KBM-7 (cell line): ENCODE measurements at regions not wholly inside any gene's neighbourhood (a gene's known extent, or its start where the extent isn't known, plus 50 kb on each side); places are given as distances from the start of the nearest gene placed in this dataset.
"Not testable (repeated sequence)": the region's sequence is repeated elsewhere in the genome, so short reads cannot be mapped to it uniquely, and the experiment has no call there.

Experiments used
- DNase-seq: peaks from one replicate; pipeline ENCODE4 v3.0.0-alpha.2; 2015
- in situ Hi-C: fragments of 300-500 bp; cut with MboI; formaldehyde crosslinking; loops from 2 replicates; pipeline ENCODE4 v1.14.3; 2020; ENCODE audit warnings: low sequenced_read_pairs, low pct_unique_long_range_greater_than_20kb, mixed read lengths

DNA sequence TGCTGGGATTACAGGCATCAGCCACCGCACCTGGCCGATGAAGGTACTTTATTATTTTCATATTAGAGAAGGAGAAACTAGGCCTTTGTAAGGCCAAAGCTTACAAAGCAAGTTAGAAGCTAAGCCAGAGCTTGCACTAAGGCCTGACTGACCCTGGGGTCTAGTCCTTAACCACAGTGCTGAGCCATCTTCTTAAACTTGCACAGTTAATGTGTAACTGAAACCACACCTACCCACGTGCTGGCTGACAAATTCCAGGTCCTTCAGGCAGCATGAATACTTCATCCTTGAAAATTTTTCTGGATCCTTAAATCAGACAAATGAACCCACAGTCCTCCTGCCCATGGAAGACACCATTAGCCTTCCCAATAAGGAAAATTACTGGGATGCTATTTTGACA lies 880.6 kb downstream of the UQCRFS1 start:
- in situ Hi-C loops, result no loop called here
- DNase-seq, result no peak

DNA sequence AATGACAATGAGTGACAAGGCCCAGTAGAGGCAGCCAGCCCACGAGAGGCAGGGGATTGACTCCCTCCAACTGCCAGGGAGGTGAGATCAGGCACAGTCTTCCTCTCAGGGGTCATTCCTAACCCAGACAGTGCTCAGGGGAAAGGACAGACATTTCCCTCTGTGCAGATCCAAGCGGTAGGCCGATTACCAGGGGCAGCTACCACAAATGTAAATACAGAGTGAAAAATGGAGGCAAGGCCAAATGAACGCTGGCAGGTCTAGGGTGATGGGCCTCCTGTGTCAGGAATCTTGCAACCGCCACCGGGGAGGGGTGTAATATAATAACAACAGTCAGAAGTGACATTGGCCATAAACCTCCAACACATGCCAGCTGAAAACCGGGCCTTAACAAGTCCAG lies 881.4 kb downstream of the UQCRFS1 start:
- in situ Hi-C loops, result no loop called here
- no peak for DNase-seq

DNA sequence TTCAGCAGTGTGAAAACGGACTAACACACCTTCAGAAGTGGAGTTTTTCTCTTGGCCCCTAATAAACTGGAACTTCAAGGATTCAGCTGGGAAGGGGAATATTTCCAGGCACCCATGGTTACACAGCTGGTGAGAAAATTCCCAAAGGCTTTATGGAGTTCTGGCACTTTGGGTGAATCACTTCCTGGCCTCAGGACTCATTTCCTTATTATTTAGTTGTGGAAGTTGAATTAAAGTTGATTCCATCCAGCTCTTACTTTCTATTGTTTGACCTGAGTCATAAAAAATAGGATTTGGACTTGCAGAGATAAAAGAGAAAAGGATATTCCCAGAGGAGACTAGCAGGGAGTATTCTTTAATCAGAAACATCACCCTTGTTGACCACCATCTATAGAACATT lies 882.1 kb downstream of the UQCRFS1 start:
- DNase-seq, result no peak
- in situ Hi-C loops, result no loop called here

DNA sequence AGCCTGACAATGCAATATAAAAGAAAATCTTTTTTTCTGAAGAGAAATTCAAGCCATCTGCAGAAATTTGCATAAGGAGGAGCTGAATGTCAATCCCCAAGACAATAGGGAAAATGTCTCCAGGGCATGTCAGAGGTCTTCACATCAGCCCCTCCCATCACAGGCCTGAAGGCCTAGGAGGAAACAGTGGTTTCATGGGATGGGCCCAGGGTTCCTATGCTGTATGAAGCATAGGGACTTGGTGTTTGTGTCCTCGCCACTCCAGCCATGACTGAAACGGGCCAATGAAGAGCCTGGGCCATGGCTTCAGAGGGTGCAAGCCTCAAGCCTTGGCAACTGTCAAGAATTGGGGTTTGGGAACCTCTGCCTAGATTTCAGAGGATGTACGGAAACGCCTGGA lies 883.5 kb downstream of the UQCRFS1 start:
- in situ Hi-C loops, result no loop called here
- no peak for DNase-seq

DNA sequence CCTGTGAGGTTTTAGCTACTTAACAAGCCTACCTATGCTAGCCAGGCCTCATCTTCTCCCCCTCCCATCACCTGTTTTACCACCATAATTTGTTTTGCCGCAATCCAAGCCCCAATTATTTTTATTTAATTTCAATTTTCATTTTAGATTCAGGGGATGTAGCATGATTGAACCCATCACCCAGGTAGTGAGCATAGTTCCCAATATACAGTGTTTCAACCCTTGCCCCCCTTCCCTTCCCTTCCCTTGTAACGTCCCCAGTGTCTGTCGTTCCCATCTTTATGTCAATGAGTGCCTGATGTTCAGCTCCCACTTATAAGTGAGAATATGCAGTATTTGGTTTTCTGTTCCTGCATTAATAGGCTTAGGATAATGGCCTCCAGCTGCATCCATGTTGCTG lies 885.0 kb downstream of the UQCRFS1 start:
- in situ Hi-C loops, result no loop called here
- DNase-seq, result no peak

DNA sequence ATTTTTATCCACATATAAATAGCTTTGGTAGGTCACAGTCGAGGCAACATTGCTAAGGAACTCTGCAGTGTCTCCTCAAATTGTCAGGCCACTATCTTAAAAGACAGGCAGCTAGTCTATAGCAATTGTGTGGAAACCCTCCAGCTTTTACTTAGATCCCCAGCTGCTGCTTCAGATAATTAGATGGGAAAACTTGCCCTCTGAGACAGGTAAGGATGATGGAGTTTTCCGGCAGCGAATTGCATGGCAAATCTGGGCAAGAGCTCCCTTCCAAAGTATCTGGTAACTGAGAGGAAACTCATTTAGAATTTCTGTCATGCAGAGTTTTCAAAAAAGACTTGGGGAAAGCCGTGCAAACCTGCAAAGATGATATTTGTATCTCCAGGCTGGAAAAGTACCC lies 886.2 kb downstream of the UQCRFS1 start:
- DNase-seq, result no peak
- in situ Hi-C loops, result no loop called here

DNA sequence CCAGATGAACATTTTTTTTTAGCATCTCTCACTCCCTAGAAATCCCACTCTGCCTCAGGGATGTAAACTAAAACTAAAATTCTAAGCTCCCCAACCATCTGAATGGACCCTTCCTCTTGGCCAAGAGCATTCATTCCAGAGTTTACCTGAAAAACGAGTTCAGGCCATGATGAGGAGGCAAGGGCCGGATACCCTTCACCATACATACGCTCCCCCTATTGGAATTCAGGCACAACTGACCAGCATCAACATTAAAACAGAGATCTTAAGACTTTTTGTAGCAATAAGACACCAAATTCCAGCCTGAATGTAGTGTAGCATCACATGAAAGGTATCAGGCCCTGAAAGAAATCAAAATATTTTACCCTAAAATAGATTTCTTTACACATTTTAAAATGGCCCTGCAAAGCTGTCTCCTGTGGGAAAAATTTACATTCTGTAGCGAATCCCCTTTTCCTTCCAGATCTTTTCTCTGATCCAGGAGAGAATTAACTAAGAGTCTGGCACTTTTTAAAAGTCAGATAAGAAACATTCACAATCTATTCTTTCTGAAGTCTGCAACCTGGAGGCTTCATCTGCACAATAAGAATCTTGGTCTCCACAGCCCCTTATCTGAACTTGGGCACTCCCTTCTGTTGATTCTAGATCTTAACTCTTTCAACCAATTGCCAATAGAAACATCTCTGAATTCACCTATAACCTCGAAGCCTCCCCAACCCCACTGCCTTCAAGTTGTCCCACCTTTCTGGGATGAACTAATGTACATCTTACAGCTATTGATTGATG lies 888.5 kb downstream of the UQCRFS1 start:
- in situ Hi-C loops, result no loop called here
- DNase-seq, result no peak

DNA sequence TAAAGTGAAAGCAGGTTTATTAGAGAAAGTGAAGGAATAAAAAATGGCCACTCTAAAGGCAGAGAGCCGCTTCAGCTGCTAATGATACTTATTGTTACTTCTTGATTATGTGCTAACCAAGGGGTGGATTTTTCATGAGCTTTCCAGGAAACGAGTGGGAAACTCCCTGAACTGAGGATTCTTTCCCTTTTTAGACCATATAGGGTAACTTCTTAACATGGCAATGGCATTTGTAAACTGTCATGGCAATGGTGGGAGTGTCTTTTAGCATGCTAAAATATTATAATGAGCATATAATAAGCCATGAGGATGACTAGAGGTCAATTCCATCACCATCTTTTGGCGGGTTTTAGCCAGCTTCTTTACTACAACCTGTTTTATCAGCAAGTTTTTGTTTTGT lies 890.0 kb downstream of the UQCRFS1 start:
- in situ Hi-C loops, result no loop called here
- DNase-seq, result no peak

DNA sequence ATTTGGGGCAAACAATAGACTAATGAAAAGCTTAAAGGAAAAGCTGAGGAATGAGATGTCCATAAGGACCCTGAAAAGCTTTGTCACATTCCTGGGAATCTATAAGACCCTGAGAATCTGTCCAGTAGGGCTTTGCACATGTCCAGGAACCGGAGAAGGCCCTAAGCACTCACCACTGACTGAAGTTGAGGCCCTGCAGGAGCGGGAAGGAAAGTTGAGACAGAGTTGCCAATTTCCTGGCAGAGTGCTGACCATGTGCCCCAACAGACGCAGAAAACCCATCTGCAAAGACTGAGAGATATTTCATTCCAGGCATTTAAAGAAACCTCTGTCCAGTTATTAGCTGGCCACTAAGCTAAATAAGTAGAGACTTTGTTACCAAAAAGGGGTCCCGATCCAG lies 890.5 kb downstream of the UQCRFS1 start:
- in situ Hi-C loops, result no loop called here

DNA sequence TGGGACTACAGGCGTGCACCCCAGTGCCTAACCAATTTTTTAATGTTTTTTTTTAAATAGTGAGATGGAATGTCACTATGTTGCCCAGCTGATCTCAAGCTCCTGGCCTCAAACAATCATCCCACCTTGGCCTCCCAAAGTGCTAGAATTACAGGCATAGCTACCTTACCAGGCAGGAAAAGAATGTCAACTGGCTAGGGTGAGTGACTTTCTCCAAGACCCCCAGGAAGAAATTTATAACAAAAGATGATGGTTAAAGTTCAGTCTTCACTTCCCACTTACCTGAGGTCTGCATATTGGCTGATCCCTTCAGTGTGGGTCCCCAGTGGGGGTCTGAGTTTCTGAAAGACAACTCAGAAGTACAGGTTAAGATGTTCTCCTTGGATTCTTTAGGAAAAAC lies 893.0 kb downstream of the UQCRFS1 start:
- in situ Hi-C loops, result no loop called here

More for the DNA sequence above, 890.5 kb downstream of the UQCRFS1 start:
- no peak for DNase-seq

DNA sequence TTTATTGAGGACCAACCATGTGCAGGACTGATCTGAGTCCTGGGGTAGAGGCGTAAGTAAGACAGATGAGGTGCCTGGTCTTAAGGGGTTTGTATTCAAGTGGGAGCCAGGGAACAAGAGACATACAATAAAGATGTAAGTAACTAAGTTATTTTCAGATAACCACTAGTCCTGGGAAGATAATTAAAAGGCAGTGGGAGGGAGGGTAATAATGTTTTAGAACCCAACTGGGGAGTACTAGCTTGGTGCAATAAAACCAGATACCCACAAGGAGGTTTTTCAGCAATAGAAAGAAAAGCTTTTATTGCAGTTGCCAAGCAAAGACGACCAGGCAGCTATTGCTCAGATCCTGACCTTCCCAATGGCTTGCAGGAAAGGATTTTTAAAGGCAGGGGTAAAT lies 893.7 kb downstream of the UQCRFS1 start:
- in situ Hi-C loops, result no loop called here
- no peak for DNase-seq

More for the DNA sequence above, 893.0 kb downstream of the UQCRFS1 start:
- no peak for DNase-seq

DNA sequence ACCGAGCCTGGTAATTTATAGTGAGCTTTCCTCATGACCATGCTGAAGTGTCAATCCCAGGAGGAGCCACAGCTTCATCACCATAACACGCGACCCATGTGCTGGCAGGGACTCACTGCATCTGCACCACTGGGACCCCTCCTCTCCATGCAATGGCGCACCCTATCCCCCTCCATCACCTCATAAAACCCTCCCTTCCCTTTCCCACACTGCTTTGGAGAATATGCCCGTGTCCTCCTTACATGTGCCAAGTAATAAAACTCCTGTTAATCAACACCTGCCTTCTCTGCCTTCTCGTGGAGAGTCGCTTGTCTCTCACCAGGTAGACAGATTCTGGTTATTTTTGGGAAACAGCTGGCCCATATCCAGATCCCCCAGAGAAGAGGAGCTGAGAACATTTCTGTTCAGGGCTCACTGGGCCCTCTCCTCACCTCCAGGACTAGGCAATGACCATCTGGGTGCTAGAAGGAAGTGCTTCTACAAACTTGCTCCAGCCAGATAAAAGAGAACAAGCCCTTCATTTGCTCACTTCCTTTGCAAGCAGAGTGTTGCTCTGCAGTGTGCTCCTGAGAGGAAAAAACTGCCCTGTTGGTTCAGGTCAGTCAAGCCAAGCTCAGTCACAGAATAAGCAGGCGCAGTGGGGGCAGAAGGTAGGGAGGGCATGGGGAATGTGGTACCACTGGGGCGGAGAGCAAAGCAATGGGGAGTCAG lies 894.3 kb downstream of the UQCRFS1 start:
- in situ Hi-C loops, result no loop called here
- no peak for DNase-seq

DNA sequence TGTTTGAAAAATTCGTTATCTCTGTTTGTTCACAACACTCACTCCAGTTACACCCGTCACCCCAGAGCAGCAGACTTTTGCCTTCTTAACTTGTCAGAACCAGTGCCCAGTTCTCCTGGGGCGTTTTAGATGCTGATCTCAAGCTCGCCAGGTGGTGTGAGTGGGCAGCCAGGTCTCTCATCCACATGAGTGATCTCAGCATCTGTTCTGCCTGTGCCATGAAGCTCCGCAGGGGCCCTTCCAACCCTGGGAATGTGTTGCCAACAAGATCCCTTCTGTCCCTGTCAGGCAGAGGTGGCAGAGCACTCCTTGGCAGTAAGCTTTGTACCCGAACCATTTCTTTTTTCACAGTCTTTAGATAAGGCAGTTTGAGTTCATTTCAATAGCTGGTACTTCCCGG lies 896.5 kb downstream of the UQCRFS1 start:
- no peak for DNase-seq
- in situ Hi-C loops, result no loop called here

DNA sequence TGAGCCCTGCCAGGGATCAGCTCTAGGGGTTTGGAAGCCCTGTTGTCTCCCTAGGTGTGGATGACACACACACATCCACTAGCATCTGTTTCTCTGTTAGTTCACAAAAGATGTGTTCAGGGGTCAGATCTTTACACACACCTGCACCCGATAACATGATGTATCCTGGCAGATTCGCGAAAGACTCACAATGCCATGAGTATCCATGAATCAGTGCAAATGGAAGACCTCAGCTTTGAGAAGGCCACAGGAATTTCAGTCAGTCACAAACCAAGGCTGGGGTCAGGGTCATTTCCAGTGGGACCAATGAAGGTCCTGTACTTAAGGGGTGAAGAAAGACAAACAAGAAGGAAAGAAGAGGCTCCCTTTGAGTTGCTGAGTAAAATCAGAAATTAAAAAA lies 898.2 kb downstream of the UQCRFS1 start:
- in situ Hi-C loops, result no loop called here
- DNase-seq, result no peak

DNA sequence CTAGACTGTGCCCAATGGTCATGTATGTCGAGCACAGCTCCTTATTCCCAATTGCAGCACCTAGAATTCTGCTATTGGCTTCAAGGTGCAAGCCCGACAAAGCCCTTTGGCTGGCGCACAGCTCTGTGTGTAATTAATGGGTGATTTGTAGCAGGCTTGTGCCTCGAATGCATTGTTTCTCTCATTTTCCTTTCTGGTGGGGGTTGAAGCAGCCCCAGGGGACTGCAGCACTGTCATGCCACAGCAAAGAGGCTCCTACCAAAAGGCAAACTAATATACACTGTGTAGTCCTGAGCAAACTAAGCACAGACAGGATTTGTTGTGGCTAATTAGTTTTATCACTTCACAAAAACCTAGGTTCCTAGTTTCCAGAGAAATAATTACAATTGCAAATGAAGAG lies 898.7 kb downstream of the UQCRFS1 start:
- in situ Hi-C loops, result no loop called here
- no peak for DNase-seq

DNA sequence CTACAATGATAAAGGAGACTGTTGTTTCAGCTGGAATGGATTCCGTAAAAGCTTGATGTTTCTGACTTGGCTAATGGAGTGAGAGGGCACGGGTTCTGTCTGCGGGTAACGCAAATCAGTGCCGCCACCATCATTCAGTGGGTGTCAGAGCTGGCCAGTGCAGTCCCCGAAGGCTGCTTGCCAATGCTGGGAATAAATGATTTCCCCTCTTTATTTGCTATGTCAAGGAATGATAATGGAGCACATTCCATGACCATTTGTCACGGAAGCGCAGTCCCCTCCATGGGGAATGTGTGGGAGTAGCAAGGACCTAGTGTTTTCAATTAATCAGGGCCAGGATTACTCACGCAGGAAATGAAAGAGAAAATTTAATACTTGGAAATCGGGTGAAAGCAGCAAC lies 899.3 kb downstream of the UQCRFS1 start:
- in situ Hi-C loops, result no loop called here
- no peak for DNase-seq

DNA sequence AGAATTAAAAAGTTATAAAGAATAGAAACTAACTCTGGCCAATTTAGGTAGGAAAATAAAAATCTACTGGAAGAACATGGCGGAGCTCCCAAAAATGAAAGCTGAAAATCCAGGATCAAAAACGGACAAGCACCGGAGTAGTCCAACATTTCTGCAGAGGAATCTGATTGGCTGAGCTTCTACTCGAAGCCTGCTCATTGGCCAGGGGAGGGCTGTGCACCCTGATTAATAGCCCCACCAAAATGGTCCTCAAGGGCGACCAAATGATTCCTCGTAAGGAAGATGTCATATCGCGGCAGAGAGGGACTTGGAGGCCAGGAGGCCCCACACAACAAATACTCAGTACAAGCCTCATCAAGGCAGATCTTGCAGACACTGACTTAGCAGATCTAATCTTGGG lies 900.7 kb downstream of the UQCRFS1 start:
- in situ Hi-C loops, result no loop called here
- DNase-seq, result no peak

DNA sequence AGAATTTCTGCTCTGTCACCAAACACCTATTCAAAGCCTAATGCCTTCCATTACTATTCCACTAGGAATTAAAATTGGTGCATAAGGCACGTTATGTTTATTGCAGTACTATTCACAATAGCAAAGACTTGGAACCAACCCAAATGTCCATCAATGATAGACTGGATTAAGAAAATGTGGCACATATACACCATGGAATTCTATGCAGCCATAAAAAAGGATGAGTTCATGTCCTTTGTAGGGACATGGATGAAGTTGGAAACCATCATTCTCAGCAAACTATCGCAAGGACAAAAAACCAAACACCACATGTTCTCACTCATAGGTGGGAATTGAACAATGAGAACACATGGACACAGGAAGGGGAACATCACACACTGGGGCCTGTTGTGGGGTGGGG lies 902.1 kb downstream of the UQCRFS1 start:
- in situ Hi-C loops, DNase-seq: not testable (repeated sequence)

DNA sequence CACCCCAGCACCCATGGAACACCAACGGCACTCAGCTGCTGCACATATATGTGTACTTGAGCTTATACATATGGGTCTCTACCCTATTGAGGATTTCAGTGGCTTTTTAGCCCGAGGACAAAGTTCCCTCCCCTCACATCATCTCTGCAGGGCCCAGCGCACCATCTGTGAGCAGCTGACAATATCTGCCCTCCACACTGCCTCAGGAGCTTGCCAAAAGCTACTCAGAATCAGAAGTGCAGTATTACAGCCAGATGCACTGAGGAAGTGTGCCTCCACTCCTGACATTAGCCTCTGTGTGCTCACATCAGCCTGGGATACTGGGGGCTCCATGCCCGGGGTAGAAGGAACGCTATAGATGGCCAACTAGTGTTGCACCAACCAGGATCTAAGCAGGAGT lies 903.9 kb downstream of the UQCRFS1 start:
- DNase-seq, result no peak
- in situ Hi-C loops, result no loop called here

DNA sequence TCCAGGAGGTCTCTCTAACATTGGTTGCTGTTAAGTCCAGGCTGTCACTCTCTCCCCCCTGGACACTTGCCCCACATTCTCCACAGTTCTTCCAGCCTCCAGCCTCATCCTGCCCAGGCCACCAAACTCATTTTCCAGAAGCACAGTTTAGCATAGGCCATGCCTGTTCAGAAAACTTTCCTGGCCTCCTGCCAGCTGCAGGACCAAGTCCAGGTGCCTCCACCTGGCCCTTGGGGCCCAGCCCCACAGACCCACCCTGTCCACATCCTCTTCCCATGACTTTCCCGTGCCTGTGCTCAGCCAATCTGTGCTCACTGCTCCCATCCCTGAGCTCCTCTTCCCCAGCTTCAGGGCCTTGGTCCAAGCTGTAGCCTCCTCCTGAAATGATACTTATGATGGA lies 905.0 kb downstream of the UQCRFS1 start:
- no peak for DNase-seq
- in situ Hi-C loops, result no loop called here

DNA sequence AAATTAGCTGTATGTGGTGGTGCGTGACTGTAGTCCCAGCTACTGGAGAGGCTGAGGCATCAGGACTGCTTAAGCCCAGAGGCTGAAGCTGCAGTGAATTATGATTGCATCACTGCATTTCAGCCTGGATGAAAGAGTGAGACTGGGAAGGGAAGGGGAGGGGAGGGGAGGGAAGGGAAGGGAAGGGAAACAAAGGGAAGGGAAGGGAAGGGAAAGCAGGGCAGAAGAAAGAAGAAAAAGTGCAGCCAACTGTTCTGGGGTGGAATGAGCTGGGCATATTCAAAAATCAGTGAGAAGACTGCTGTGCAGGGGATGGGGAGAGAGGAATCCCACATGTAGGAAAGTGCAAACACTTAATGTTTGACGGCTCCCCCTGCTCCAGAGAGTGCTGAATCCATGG lies 905.5 kb downstream of the UQCRFS1 start:
- no peak for DNase-seq
- in situ Hi-C loops, result no loop called here
